ENCODE measurements at regions not wholly inside any gene's neighbourhood (a gene's known extent, or its start where the extent isn't known, plus 50 kb on each side); places are given as distances from the start of the nearest gene placed in this dataset.

- no peak for DNase-seq (ENCODE audit: low spot score)
- intact Hi-C loops (cut with micrococcal nuclease): no loop called here
- Mint-ChIP-seq H3K9me3 (no peaks in the 10 kb centered on the region), H3K27me3 (ENCODE audit: low read depth) (peaks cover 6% of the 10 kb centered on the region), H3K4me3 (ENCODE audit: low read depth) (no peak overlapping the region), H3K36me3 (ENCODE audit: low read depth) (no peaks in the 10 kb centered on the region), H3K4me1 (ENCODE audit: low read depth) (no peaks in the 10 kb centered on the region), H3K27ac (no peak overlapping the region)
These were observed 413.3 kb upstream of the RASGEF1B start for GRCh38 chr4:81884986-81885385.

- intact Hi-C loops (cut with micrococcal nuclease): no loop called here
- no peaks in the 10 kb centered on the region for H3K9me3 Mint-ChIP-seq
- H3K4me1 Mint-ChIP-seq (ENCODE audit: low read depth): no peaks in the 10 kb centered on the region
- H3K27ac Mint-ChIP-seq: no peak overlapping the region
- no peaks in the 10 kb centered on the region for H3K36me3 Mint-ChIP-seq (ENCODE audit: low read depth)
- DNase-seq (ENCODE audit: low spot score): no peak
- H3K4me3 Mint-ChIP-seq (ENCODE audit: low read depth): no peak overlapping the region
- H3K27me3 Mint-ChIP-seq (ENCODE audit: low read depth): peaks cover 6% of the 10 kb centered on the region
These were observed 412.1 kb upstream of the RASGEF1B start for GRCh38 chr4:81883530-81884450.

- DNase-seq (ENCODE audit: low spot score): no peak
- Mint-ChIP-seq H3K9me3 (no peaks in the 10 kb centered on the region), H3K4me3 (ENCODE audit: low read depth) (no peak overlapping the region), H3K36me3 (ENCODE audit: low read depth) (no peaks in the 10 kb centered on the region), H3K4me1 (ENCODE audit: low read depth) (no peaks in the 10 kb centered on the region), H3K27ac (no peak overlapping the region), H3K27me3 (ENCODE audit: low read depth) (peaks cover 3% of the 10 kb centered on the region)
- intact Hi-C loops (cut with micrococcal nuclease): no loop called here
These were observed 411.3 kb upstream of the RASGEF1B start for GRCh38 chr4:81883004-81883403.

- Mint-ChIP-seq H3K4me3 (ENCODE audit: low read depth) (no peak overlapping the region), H3K36me3 (ENCODE audit: low read depth) (no peaks in the 10 kb centered on the region), H3K27me3 (ENCODE audit: low read depth) (no peaks in the 10 kb centered on the region), H3K9me3 (no peaks in the 10 kb centered on the region), H3K4me1 (ENCODE audit: low read depth) (no peaks in the 10 kb centered on the region), H3K27ac (no peak overlapping the region)
- intact Hi-C loops (cut with micrococcal nuclease): no loop called here
- DNase-seq (ENCODE audit: low spot score): no peak
These were observed 410.3 kb upstream of the RASGEF1B start for GRCh38 chr4:81881855-81882621.

- Mint-ChIP-seq H3K9me3 (no peaks in the 10 kb centered on the region), H3K36me3 (ENCODE audit: low read depth) (no peaks in the 10 kb centered on the region), H3K4me3 (ENCODE audit: low read depth) (no peak overlapping the region), H3K4me1 (ENCODE audit: low read depth) (no peaks in the 10 kb centered on the region), H3K27me3 (ENCODE audit: low read depth) (no peaks in the 10 kb centered on the region), H3K27ac (no peak overlapping the region)
- DNase-seq (ENCODE audit: low spot score): no peak
- intact Hi-C loops (cut with micrococcal nuclease): no loop called here
These were observed 404.4 kb upstream of the RASGEF1B start for GRCh38 chr4:81876106-81876505.

GRCh38 chr4:81874661-81875515 is 403.2 kb upstream of the RASGEF1B start:
- Mint-ChIP-seq H3K4me3 (ENCODE audit: low read depth) (no peak overlapping the region), H3K27ac (no peak overlapping the region), H3K36me3 (ENCODE audit: low read depth) (no peaks in the 10 kb centered on the region), H3K4me1 (ENCODE audit: low read depth) (no peaks in the 10 kb centered on the region), H3K27me3 (ENCODE audit: low read depth) (no peaks in the 10 kb centered on the region), H3K9me3 (no peaks in the 10 kb centered on the region)
- intact Hi-C loops (cut with micrococcal nuclease): no loop called here
- DNase-seq (ENCODE audit: low spot score): no peak

- Mint-ChIP-seq H3K9me3 (no peaks in the 10 kb centered on the region), H3K4me3 (ENCODE audit: low read depth) (no peak overlapping the region), H3K27me3 (ENCODE audit: low read depth) (no peaks in the 10 kb centered on the region), H3K27ac (no peak overlapping the region), H3K36me3 (ENCODE audit: low read depth) (no peaks in the 10 kb centered on the region), H3K4me1 (ENCODE audit: low read depth) (no peaks in the 10 kb centered on the region)
- intact Hi-C loops (cut with micrococcal nuclease): no loop called here
- no peak for DNase-seq (ENCODE audit: low spot score)
These were observed 398.6 kb upstream of the RASGEF1B start for GRCh38 chr4:81870275-81870674.

- intact Hi-C loops (cut with micrococcal nuclease): no loop called here
- Mint-ChIP-seq H3K27ac (no peak overlapping the region), H3K36me3 (ENCODE audit: low read depth) (no peaks in the 10 kb centered on the region), H3K4me3 (ENCODE audit: low read depth) (no peak overlapping the region), H3K9me3 (peaks cover 1% of the 10 kb centered on the region), H3K4me1 (ENCODE audit: low read depth) (no peaks in the 10 kb centered on the region), H3K27me3 (ENCODE audit: low read depth) (no peaks in the 10 kb centered on the region)
- no peak for DNase-seq (ENCODE audit: low spot score)
These were observed 388.4 kb upstream of the RASGEF1B start for GRCh38 chr4:81860111-81860510.

- Mint-ChIP-seq H3K4me3 (ENCODE audit: low read depth) (no peak overlapping the region), H3K9me3 (peaks cover 18% of the 10 kb centered on the region), H3K36me3 (ENCODE audit: low read depth) (no peaks in the 10 kb centered on the region), H3K27ac (no peak overlapping the region), H3K27me3 (ENCODE audit: low read depth) (peaks cover 1% of the 10 kb centered on the region), H3K4me1 (ENCODE audit: low read depth) (no peaks in the 10 kb centered on the region)
- intact Hi-C loops (cut with micrococcal nuclease): no loop called here
- DNase-seq (ENCODE audit: low spot score): no peak
These were observed 382.7 kb upstream of the RASGEF1B start for GRCh38 chr4:81854406-81854805.

- H3K9me3 Mint-ChIP-seq: peaks cover 18% of the 10 kb centered on the region
- H3K4me3 Mint-ChIP-seq (ENCODE audit: low read depth): no peak overlapping the region
- intact Hi-C loops (cut with micrococcal nuclease): no loop called here
- H3K27ac Mint-ChIP-seq: no peak overlapping the region
- H3K27me3 Mint-ChIP-seq (ENCODE audit: low read depth): peaks cover 1% of the 10 kb centered on the region
- H3K4me1 Mint-ChIP-seq (ENCODE audit: low read depth): no peaks in the 10 kb centered on the region
- H3K36me3 Mint-ChIP-seq (ENCODE audit: low read depth): no peaks in the 10 kb centered on the region
- DNase-seq (ENCODE audit: low spot score): no peak
These were observed 380.5 kb upstream of the RASGEF1B start for GRCh38 chr4:81852031-81852715.

GRCh38 chr4:81850701-81851100 is 379.0 kb upstream of the RASGEF1B start:
- peaks cover 1% of the 10 kb centered on the region for H3K27me3 Mint-ChIP-seq (ENCODE audit: low read depth)
- H3K4me3 Mint-ChIP-seq (ENCODE audit: low read depth): no peak overlapping the region
- intact Hi-C loops (cut with micrococcal nuclease): no loop called here
- H3K9me3 Mint-ChIP-seq: peaks cover 18% of the 10 kb centered on the region
- DNase-seq (ENCODE audit: low spot score): no peak
- no peak overlapping the region for H3K27ac Mint-ChIP-seq
- H3K36me3 Mint-ChIP-seq (ENCODE audit: low read depth): no peaks in the 10 kb centered on the region
- no peaks in the 10 kb centered on the region for H3K4me1 Mint-ChIP-seq (ENCODE audit: low read depth)

GRCh38 chr4:81845761-81846160 is 374.1 kb upstream of the RASGEF1B start:
- DNase-seq (ENCODE audit: low spot score): no peak
- Mint-ChIP-seq H3K27me3 (ENCODE audit: low read depth) (peaks cover 3% of the 10 kb centered on the region), H3K27ac (no peak overlapping the region), H3K36me3 (ENCODE audit: low read depth) (no peaks in the 10 kb centered on the region), H3K9me3 (no peaks in the 10 kb centered on the region), H3K4me3 (ENCODE audit: low read depth) (no peak overlapping the region), H3K4me1 (ENCODE audit: low read depth) (peaks cover 2% of the 10 kb centered on the region)
- intact Hi-C loops (cut with micrococcal nuclease): no loop called here

Data from activated T-helper 2 cell treated with anti-CD3 and anti-CD28 coated beads, Interferon-gamma antibody, Interleukin-2, Interleukin-4, amounts not matched to agents 10 μg/mL and 5 μg/mL and 100 μg/mL, durations not matched to agents 14 hours and 24 hours and 36 hours (primary cell).